Mesothelial cell of epicardium (in vitro differentiated cells): ENCODE measurements at regions not wholly inside any gene's neighbourhood (a gene's known extent, or its start where the extent isn't known, plus 50 kb on each side); places are given as distances from the start of the nearest gene placed in this dataset.
"Not testable (repeated sequence)": the region's sequence is repeated elsewhere in the genome, so short reads cannot be mapped to it uniquely, and the experiment has no call there.

Experiments
- DNase-seq, 2 experiments: peaks; one replicate each; pipeline ENCODE4 v3.0.0; 2021; ENCODE audit warnings: low spot score in 2 of 2; ENCODE audit not compliant: unreplicated experiment in 2 of 2
- H3K27ac Mint-ChIP-seq: 2 replicates; pipeline ENCODE4 v1.8.0; 2021; ENCODE audit warnings: mixed read lengths
- H3K27me3 Mint-ChIP-seq: 2 replicates; pipeline ENCODE4 v1.8.0; 2021; ENCODE audit warnings: low read depth, mixed read lengths
- H3K36me3 Mint-ChIP-seq: 2 replicates; pipeline ENCODE4 v1.8.0; 2021; ENCODE audit warnings: mixed read lengths
- H3K4me1 Mint-ChIP-seq: 2 replicates; pipeline ENCODE4 v1.8.0; 2021; ENCODE audit warnings: mixed read lengths
- H3K4me3 Mint-ChIP-seq: 2 replicates; pipeline ENCODE4 v1.8.0; 2021; ENCODE audit warnings: mild to moderate bottlenecking, moderate library complexity, mixed read lengths
- H3K9me3 Mint-ChIP-seq: 2 replicates; pipeline ENCODE4 v1.8.0; 2021; ENCODE audit warnings: mixed read lengths
- CTCF ChIP-seq: fragments of 200-600 bp; sonication (generic); IDR thresholded peaks from one replicate; pipeline ENCODE4 v1.5.0; 2021; ENCODE audit warnings: antibody characterized with exemption; ENCODE audit not compliant: unreplicated experiment

GRCh38 chr2:4981802-4982409, 710.3 kb upstream of the SOX11 start:
- no peaks in the 10 kb centered on the region for H3K27me3 Mint-ChIP-seq
- no peaks in the 10 kb centered on the region for H3K36me3 Mint-ChIP-seq
- no peak overlapping the region for H3K27ac Mint-ChIP-seq
- peaks cover 13% of the 10 kb centered on the region for H3K9me3 Mint-ChIP-seq
- TF ChIP-seq CTCF: no peak
- DNase-seq: no peak
- H3K4me1 Mint-ChIP-seq: peaks cover 6% of the 10 kb centered on the region
- no peak overlapping the region for H3K4me3 Mint-ChIP-seq

GRCh38 chr2:4988444-4988843, 703.7 kb upstream of the SOX11 start:
- DNase-seq, H3K9me3 Mint-ChIP-seq, H3K4me1 Mint-ChIP-seq, H3K27ac Mint-ChIP-seq, H3K4me3 Mint-ChIP-seq, H3K36me3 Mint-ChIP-seq, H3K27me3 Mint-ChIP-seq: not testable (repeated sequence)

- H3K27ac Mint-ChIP-seq: no peak overlapping the region
- H3K9me3 Mint-ChIP-seq: peaks cover 18% of the 10 kb centered on the region
- peaks cover 8% of the 10 kb centered on the region for H3K4me1 Mint-ChIP-seq
- no peaks in the 10 kb centered on the region for H3K27me3 Mint-ChIP-seq
- no peak overlapping the region for H3K4me3 Mint-ChIP-seq
- DNase-seq: no peak
- peaks cover 2% of the 10 kb centered on the region for H3K36me3 Mint-ChIP-seq
- TF ChIP-seq CTCF: no peak
Observed at GRCh38 chr2:4992226-4992625, 700.0 kb upstream of the SOX11 start.

GRCh38 chr2:4995466-4995865, 696.7 kb upstream of the SOX11 start:
- no peak overlapping the region for H3K27ac Mint-ChIP-seq
- peaks cover 5% of the 10 kb centered on the region for H3K4me1 Mint-ChIP-seq
- DNase-seq: no peak
- no peaks in the 10 kb centered on the region for H3K27me3 Mint-ChIP-seq
- no peak overlapping the region for H3K4me3 Mint-ChIP-seq
- H3K9me3 Mint-ChIP-seq: peaks cover 32% of the 10 kb centered on the region
- H3K36me3 Mint-ChIP-seq: peaks cover 9% of the 10 kb centered on the region
- TF ChIP-seq CTCF: no peak

- no peak for DNase-seq
- TF ChIP-seq CTCF: no peak
- Mint-ChIP-seq H3K4me1 (no peaks in the 10 kb centered on the region), H3K9me3 (peaks cover 14% of the 10 kb centered on the region), H3K4me3 (no peak overlapping the region), H3K27me3 (no peaks in the 10 kb centered on the region), H3K36me3 (no peaks in the 10 kb centered on the region), H3K27ac (no peak overlapping the region)
Observed at GRCh38 chr2:5007596-5007995, 684.6 kb upstream of the SOX11 start.

- no peak for TF ChIP-seq CTCF
- no peak for DNase-seq
- H3K36me3 Mint-ChIP-seq: peaks cover 7% of the 10 kb centered on the region
- no peak overlapping the region for H3K27ac Mint-ChIP-seq
- H3K4me1 Mint-ChIP-seq: peaks cover 9% of the 10 kb centered on the region
- peaks cover 2% of the 10 kb centered on the region for H3K27me3 Mint-ChIP-seq
- H3K4me3 Mint-ChIP-seq: no peak overlapping the region
- peaks cover 14% of the 10 kb centered on the region for H3K9me3 Mint-ChIP-seq
Observed at GRCh38 chr2:5019324-5019723, 672.9 kb upstream of the SOX11 start.
